HG02678 (cell line): ENCODE measurements at regions not wholly inside any gene's neighbourhood (a gene's known extent, or its start where the extent isn't known, plus 50 kb on each side); places are given as distances from the start of the nearest gene placed in this dataset.
A peak's percentile ranks its signal among the peaks of the same experiment; 100 is the strongest.

ENCODE experiments used
- ATAC-seq: cut with Tn5 transposase; IDR thresholded peaks from one replicate; pipeline ENCODE4 v1.9.1; 2021; ENCODE audit warnings: mild to moderate bottlenecking, moderate library complexity; ENCODE audit not compliant: unreplicated experiment

- ATAC-seq = no peak
These were observed 51.4 kb upstream of the LGSN start for GRCh38 chr6:63371104-63371715.

- no peak for ATAC-seq
These were observed 53.3 kb upstream of the LGSN start for GRCh38 chr6:63372951-63373533.

- ATAC-seq = peak; percentile 51
These were observed 69.5 kb upstream of the LGSN start for GRCh38 chr6:63389191-63389844.

GRCh38 chr6:63391203-63391970 lies 71.6 kb upstream of the LGSN start:
- no peak for ATAC-seq

- no peak for ATAC-seq
These were observed 72.4 kb upstream of the LGSN start for GRCh38 chr6:63392092-63392724.

- no peak for ATAC-seq
These were observed 75.0 kb upstream of the LGSN start for GRCh38 chr6:63394656-63395308.

DNA sequence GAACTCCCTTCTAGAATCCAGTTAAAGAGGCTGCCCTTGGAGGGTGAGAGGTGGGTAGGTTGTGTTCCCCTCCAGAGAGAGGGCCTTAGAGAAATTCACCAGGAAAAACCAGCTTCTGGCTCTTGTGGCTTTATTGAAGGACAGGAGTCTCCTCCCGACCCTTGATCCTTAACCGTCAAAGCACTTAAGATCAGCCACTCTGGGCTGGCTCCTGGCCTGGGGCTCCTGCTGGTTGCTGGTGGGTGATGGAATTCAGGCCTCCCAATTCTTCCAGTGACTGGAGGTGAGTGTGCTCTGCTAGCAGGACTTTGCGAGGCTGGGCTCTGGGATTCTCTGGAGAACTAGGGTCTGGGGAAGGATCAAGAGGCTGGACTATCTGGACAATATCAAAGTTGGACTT lies 75.6 kb upstream of the LGSN start:
- no peak for ATAC-seq

DNA sequence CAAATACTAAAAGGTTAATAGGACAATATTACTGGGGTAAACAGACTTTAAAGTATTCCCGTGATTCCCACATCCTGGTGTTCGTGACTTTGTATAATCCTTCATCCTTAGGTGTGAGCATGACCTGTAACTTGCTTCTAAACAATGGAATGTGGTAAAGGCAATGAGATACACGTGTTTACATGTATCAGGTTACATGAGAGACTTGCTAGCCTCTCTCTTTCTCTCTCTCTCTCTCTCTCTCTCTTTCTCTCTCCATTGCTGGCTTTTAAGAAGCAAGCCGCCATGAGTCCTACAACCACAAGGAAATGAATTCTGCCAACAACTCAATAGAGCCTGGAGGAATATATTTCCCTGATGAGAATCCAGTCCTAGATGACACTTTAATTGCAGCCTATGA lies 83.9 kb upstream of the LGSN start:
- no peak for ATAC-seq

DNA sequence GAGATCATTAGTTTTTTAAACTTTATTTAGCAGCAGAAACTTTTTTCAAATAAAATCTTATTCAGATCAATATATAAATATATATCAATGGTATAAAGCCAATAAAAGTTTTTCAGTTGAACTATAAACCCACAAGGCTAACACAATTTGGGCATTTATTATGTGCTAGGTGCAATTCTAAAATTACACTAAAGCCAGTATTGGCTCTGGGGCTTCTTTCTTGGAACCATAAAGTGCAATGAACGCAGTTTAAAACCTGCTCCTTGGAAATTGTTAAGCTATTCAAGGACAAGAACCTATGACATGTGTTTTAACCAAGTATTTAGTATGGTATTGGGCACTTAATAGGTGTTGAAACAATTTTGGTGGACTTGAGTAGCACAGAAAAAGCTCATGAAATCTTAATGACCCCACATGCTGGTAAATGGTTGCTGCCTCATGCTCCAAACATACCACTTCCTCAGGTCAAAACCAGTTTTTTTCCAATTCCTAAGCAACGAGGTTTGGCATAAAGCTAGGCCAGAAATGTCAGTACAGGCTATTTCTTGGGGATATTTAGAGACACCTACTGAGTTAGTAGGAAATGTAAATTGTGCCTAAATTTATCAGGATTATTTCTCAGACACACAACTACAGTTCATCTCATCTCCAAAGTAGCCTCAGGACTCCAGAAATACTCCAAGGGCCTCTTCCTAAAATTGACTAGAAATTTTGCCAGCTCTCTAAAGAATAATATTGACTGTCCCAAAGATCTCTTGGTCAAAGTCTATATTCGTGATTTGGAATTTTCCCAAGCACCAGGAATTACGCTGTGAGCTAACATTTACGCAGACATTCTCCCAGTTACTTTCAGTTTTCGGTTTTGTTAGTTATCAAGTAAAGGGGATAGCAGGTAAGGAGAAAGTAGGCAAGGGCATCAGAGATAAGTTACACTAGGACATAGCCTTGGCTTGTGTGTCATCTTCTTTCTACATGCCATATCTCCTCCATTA lies 90.9 kb upstream of the LGSN start:
- ATAC-seq = no peak

DNA sequence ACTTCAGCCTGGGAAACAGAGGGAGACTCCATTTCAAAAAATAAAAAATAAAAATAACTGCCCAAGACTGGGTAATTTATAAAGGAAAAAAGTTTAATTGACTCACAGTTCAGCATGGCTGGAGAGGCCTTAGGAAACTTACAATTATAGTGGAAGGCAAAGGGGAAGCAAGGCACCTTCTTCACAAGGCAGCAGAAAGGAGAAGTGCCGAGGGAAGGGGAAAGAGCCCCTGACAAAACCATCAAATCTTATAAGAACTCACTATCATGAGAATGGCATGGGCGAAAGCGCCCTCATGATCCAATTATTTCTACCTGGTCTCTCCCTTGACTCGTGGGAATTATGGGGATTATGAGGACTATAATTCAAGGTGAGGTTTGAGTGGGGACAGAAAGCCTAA lies 95.5 kb upstream of the LGSN start:
- no peak for ATAC-seq

GRCh38 chr6:63418741-63419140 lies 99.0 kb upstream of the LGSN start:
- no peak for ATAC-seq

GRCh38 chr6:63424636-63425035 lies 104.9 kb upstream of the LGSN start:
- ATAC-seq = no peak

DNA sequence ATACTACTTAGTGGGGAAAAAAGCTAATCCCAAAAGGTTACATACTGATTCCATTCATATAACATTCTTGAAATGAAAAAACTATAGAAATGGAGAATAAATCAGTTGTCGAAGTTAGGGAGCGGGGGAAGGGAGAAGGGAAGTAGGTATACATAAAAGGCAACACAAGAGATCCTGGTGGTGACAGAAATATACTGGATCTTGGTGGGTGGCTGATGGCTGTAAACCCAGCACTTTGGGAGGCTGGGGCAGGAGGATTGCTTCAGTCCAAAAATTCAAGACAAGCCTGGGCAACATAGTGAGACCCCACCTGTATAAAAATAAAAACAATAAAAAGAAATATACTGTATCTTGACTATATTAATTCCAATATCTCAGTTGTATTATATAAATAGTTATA lies 105.7 kb upstream of the LGSN start:
- no peak for ATAC-seq

DNA sequence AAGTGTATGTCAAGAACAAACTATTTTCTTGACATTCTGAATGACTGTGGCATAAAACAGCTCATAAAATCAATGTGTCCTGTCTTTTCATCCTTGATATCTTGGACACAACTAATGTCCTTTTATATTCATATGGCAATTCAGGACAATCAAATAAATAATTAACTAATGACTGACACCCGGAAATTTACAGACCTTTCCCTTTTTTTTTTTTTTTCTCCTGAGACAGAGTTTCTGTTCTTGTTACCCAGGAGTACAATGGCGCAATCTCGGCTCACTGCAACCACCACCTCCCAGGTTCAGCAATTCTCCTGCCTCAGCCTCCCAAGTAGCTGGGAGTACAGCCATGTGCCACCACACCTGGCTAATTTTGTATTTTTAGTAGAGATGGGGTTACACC lies 107.1 kb upstream of the LGSN start:
- no peak for ATAC-seq

GRCh38 chr6:63427951-63428350 lies 108.2 kb upstream of the LGSN start:
- ATAC-seq = no peak

DNA sequence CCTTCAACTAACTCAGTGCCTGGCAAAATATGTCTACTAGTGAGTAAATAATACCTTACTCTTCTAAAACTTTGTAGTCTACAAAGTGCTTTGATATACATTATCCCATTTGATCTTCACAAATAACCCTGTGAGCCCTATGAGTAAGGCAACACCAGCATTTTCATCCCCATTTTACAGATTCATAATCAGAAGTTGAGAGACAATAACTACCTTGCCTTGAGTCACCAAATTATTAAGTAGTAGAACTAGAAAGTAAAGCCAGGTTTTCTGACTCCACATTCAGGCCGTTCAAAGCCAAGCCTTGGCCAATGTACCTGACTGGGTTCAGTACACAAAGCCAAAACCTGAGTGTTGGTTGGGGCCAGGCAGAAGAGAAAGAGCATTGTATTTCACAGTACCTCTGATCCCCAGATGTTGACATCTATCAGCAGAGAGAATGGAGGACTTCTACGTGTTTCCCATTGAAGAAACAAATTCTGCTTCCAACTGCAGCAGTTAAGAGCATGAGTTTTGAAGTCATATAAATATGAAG lies 111.3 kb upstream of the LGSN start:
- no peak for ATAC-seq

GRCh38 chr6:63434943-63435342 lies 115.2 kb upstream of the LGSN start:
- no peak for ATAC-seq

DNA sequence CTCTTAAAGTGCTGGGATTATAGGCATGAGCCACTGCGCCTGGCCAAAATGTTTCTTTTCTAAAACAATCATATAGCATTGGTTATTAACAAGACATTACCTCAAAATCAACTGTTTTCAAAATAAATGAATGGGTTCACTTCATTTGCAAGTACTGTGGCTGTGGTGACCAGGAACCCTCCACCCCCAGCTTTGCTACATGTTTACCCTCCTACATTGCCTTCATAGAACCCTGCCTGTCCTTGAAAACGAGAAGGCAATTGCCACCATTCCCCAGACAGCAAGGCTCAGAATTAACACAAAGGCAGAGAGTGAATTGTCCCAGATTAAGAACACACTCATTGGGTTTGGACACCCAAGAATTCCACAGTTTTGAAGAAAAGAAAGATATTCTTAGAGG lies 116.6 kb upstream of the LGSN start:
- no peak for ATAC-seq

- ATAC-seq = no peak
These were observed 117.3 kb upstream of the LGSN start for GRCh38 chr6:63437058-63437457.
